Hepatic stellate cell (primary cell): ENCODE measurements at regions not wholly inside any gene's neighbourhood (a gene's known extent, or its start where the extent isn't known, plus 50 kb on each side); places are given as distances from the start of the nearest gene placed in this dataset.
"Not testable (repeated sequence)": the region's sequence is repeated elsewhere in the genome, so short reads cannot be mapped to it uniquely, and the experiment has no call there.

ENCODE experiments used
- DNase-seq: peaks from one replicate; pipeline ENCODE4 v3.0.0; 2011; ENCODE audit warnings: low spot score

- DNase-seq: no peak
These were observed 1934.9 kb downstream of the ARAP2 start for GRCh38 chr4:34309383-34309906.

GRCh38 chr4:34318773-34319172, 1925.5 kb downstream of the ARAP2 start:
- DNase-seq: no peak

GRCh38 chr4:34323549-34324320, 1920.6 kb downstream of the ARAP2 start:
- DNase-seq: no peak

- no peak for DNase-seq
These were observed 1915.4 kb downstream of the ARAP2 start for GRCh38 chr4:34328939-34329338.

DNA sequence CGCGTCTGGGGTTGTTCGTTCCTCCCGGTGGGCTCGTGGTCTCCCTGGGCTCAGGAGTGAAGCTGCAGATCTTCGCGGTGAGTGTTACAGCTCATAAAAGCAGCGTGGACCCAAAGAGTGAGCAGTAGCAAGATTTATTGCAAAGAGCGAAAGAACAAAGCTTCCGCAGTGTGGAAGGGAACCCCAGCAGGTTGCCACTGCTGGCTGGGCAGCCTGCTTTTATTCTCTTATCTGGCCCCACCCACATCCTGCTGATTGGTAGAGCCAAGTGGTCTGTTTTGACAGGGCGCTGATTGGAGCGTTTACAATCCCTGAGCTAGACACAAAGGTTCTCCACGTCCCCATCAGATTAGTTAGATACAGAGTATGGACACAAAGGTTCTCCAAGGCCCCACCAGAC, 1909.2 kb downstream of the ARAP2 start:
- not testable (repeated sequence) for DNase-seq

GRCh38 chr4:34335556-34335955, 1908.8 kb downstream of the ARAP2 start:
- DNase-seq: not testable (repeated sequence)

GRCh38 chr4:34362654-34363053, 1881.7 kb downstream of the ARAP2 start:
- no peak for DNase-seq

DNA sequence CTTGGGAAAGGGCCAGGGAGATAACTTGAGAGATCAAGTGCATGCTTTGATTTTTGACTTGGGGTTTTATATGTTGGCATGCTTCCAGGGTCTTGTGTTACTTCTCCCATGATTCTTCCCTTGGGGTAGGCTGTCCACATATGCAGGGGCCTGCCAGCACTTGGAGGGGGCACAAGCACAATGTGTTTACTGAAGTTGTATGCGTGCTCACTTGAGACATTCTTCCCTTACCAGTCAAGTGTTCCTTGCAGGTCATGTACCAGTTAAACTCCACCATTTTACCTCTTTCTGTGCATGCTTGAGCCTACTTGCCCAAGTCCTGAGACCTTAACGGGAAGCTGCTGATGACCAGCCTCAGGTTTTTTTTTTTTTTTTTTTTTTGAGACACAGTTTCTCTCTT, 1880.5 kb downstream of the ARAP2 start:
- no peak for DNase-seq

DNA sequence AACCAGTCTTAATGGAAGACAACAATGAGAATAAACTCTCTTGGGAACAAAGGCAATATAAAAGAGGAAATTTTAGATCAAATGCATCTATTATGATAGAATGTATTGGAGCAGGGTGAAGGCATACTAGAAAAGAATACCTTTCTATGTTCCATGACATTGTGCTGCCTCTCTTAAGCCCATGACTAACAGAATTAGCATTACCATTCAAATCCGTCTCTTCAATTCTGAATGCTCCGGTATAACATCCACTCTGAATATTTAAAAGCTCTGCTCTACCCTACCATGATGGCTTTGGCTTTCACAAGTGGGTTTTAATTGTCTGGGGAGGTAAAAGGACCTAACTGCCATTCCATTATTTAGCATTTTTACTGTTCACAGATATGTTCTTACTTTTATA, 1878.4 kb downstream of the ARAP2 start:
- no peak for DNase-seq

- no peak for DNase-seq
These were observed 1872.6 kb downstream of the ARAP2 start for GRCh38 chr4:34371676-34372075.

DNA sequence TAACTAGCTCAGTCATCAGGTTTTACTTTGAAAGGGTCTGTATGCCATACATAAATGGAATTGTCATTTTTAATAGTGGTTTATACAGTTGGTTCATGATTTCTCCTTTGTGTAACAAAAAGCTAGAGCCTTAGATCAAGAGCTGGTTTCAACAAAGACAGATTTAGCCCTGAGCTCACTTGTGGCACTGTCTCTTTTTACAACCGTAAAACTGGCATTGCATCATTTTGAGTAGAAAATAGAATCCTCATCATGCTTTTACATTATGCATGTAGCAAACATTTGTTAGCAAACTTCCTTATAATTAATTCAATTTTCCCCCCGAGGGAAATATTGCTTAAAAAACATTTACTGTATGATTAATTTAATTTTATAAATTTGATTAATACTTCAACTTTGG, 1871.5 kb downstream of the ARAP2 start:
- DNase-seq: no peak

GRCh38 chr4:34373456-34373855, 1870.9 kb downstream of the ARAP2 start:
- DNase-seq: no peak

DNA sequence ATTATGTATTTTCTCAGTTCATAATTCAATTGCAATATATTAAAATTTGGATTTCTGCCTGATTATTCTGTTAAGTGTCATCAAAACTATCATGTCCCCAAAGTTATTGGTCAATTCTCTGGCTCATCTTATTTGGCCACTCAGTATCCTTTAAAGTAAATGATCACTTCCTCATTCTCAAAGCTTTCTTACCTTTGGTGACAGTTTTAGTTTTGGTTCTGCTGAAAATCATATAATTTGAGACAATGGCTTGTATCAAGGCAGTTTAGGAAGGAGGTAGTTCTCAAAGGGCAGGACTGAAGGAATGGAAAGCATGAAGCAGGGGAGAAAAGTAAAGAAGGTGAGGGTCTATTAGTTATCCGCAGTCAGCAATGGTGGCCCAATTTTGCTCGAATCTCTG, 1832.1 kb downstream of the ARAP2 start:
- DNase-seq: no peak

DNA sequence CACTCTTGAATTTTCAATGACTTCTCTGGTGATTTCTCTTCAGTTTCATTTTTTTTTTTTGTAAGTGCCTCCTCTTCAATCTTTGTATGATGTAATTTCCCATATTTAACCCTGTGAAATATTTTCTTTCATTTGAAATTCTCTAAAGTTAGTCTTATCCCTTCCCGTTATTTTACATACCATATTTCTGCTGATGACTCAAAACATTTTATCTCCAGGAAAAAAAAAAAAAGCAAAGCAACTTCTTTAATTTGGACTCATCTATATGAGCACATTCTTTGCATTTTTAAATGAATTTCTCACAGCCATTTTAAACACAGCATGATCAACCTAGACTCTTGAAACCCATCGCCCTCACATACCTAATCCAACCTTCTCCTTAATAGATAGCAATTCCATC, 1831.4 kb downstream of the ARAP2 start:
- no peak for DNase-seq

DNA sequence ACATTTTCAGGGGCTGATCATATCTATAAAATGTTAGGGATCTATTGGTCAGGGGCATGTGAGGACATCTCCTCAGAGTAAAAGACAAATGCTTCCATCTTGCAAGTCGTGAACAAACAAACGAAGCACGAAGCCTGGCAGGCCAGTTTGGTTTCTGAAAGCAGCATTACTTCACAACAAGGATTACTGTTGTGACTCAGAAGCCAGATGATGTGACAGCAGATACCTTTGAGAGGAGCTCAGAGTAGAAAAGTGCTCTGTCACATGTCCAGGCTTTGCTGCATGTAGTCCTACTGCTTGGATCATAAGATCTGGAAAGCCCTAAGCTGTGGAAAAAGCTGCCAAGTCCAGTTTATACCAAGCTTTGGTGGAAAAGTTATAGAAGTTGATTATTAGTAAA, 1827.2 kb downstream of the ARAP2 start:
- DNase-seq: no peak

GRCh38 chr4:34419871-34420270, 1824.4 kb downstream of the ARAP2 start:
- no peak for DNase-seq

DNA sequence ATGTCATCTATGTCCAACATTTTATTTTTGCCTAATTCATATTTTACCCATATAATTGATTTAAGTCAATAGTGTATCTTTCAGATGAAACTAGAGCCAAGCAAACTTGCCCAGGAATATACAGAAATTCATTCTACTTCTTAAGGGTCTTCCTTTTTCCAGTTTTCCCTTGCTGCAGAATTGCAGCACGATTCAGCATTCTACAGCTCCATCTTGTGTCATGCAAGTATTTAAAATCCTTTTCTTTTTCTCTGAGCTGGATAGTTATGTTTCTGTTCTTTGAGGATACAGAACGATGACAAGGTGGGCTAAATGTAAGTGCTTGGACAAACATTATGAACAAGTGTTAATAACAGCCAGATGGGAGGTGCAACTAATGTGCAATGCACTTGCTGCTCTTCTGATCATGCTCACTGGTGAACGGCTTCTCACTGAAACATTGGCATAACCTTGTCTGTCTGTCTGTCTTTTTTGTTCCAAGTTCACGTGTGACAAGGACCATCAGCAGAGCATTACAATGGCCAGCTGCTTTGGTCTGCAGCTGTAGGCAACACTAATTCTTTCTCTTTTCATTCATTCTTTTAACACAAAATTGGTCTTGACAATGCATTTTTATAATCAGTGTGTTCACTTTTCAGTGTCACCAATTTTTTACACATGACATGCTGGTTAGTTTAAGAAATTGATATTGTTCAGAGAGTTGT, 1821.7 kb downstream of the ARAP2 start:
- DNase-seq: no peak

- no peak for DNase-seq
These were observed 1811.6 kb downstream of the ARAP2 start for GRCh38 chr4:34432706-34433105.

DNA sequence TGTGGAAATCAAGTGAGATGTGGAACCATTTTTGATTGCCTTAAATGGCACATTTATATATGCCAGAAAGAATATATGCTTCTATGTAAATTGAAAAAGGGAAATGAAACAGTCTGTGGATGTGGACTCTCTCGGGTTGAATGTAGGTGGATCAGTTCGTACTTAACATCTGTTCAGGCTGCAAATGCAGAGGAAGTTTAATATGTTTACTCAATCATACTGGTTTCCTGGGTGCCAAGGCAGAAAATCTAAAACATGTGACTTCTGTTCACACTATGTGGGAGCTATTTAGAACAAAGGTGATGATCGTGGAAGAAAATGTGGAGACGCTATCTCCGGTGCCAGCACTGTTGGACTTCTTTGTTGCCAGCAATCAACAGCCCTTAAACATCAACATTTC, 1809.9 kb downstream of the ARAP2 start:
- DNase-seq: not testable (repeated sequence)

GRCh38 chr4:34464196-34464595, 1780.1 kb downstream of the ARAP2 start:
- no peak for DNase-seq

DNA sequence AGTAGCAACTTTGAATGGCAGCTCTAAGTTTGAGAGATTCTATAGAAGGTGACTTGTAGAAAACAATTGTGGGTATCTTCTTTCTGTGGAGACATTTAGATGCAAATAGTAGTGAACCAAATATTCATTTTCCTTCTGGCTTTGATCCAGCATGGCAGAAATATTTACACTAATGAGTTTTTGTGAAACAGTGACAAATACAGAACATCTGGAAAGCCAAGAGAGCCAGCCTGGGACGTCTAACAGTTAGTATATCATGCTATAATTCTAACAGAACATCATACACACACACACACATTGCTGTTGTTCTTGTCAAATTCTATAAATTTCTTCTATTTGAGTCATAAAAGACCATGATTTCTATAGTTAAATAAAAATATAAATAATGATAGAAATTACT, 1777.9 kb downstream of the ARAP2 start:
- no peak for DNase-seq

- DNase-seq: no peak
These were observed 1774.8 kb downstream of the ARAP2 start for GRCh38 chr4:34469516-34469915.

DNA sequence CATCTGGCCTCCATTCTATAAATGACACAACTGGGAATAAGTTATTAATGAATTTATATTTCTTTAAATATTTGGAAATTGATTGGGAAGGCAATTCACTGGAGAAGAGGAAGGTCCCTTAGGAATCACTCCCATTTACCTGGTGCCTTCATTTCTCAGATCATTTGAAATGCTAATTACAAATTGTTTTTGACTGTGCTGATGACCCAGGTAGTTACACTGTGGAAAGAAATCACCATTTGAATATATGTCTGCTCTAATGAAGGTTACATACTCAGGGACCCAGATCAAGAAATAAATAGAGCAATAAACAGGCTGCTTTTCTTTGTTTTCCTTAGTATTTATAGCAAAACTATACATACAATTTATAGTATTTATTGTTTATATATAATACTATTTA, 1759.1 kb downstream of the ARAP2 start:
- no peak for DNase-seq
